Non-pigmented ciliary epithelial cell (primary cell): ENCODE measurements at regions not wholly inside any gene's neighbourhood (a gene's known extent, or its start where the extent isn't known, plus 50 kb on each side); places are given as distances from the start of the nearest gene placed in this dataset.
"Not testable (repeated sequence)": the region's sequence is repeated elsewhere in the genome, so short reads cannot be mapped to it uniquely, and the experiment has no call there.

Experiments used
- DNase-seq: peaks from one replicate; pipeline ENCODE4 v3.0.0-alpha.2; 2010; ENCODE audit warnings: low read depth

- DNase-seq = no peak
These were observed 115.7 kb upstream of the ADAMTS9 start for GRCh38 chr3:64803469-64803868.

GRCh38 chr3:64802460-64802859 is 114.7 kb upstream of the ADAMTS9 start:
- no peak for DNase-seq

GRCh38 chr3:64801856-64802255 is 114.1 kb upstream of the ADAMTS9 start:
- no peak for DNase-seq

GRCh38 chr3:64799606-64800005 is 111.8 kb upstream of the ADAMTS9 start:
- no peak for DNase-seq

- DNase-seq = no peak
These were observed 110.5 kb upstream of the ADAMTS9 start for GRCh38 chr3:64798316-64798715.

GRCh38 chr3:64796607-64797399 is 109.0 kb upstream of the ADAMTS9 start:
- no peak for DNase-seq

GRCh38 chr3:64792445-64792844 is 104.6 kb upstream of the ADAMTS9 start:
- no peak for DNase-seq

- no peak for DNase-seq
These were observed 101.3 kb upstream of the ADAMTS9 start for GRCh38 chr3:64789111-64789510.

GRCh38 chr3:64783200-64783599 is 95.4 kb upstream of the ADAMTS9 start:
- no peak for DNase-seq

- DNase-seq = not testable (repeated sequence)
These were observed 93.1 kb upstream of the ADAMTS9 start for GRCh38 chr3:64780923-64781322.

GRCh38 chr3:64773137-64773536 is 85.3 kb upstream of the ADAMTS9 start:
- DNase-seq = no peak

- DNase-seq = no peak
These were observed 78.6 kb upstream of the ADAMTS9 start for GRCh38 chr3:64766440-64766839.

- DNase-seq = no peak
These were observed 78.1 kb upstream of the ADAMTS9 start for GRCh38 chr3:64765947-64766346.

GRCh38 chr3:64764386-64764929 is 76.7 kb upstream of the ADAMTS9 start:
- no peak for DNase-seq

- DNase-seq = no peak
These were observed 76.2 kb upstream of the ADAMTS9 start for GRCh38 chr3:64763980-64764379.

GRCh38 chr3:64761729-64762128 is 73.9 kb upstream of the ADAMTS9 start:
- no peak for DNase-seq

GRCh38 chr3:64760258-64760657 is 72.5 kb upstream of the ADAMTS9 start:
- no peak for DNase-seq

- DNase-seq = no peak
These were observed 72.0 kb upstream of the ADAMTS9 start for GRCh38 chr3:64759811-64760210.

- no peak for DNase-seq
These were observed 68.7 kb upstream of the ADAMTS9 start for GRCh38 chr3:64756398-64756986.

GRCh38 chr3:64748244-64748904 is 60.6 kb upstream of the ADAMTS9 start:
- DNase-seq = no peak

- DNase-seq = no peak
These were observed 59.9 kb upstream of the ADAMTS9 start for GRCh38 chr3:64747679-64748078.

- no peak for DNase-seq
These were observed 56.1 kb upstream of the ADAMTS9 start for GRCh38 chr3:64743887-64744243.
